CMK (cell line): ENCODE measurements at regions not wholly inside any gene's neighbourhood (a gene's known extent, or its start where the extent isn't known, plus 50 kb on each side); places are given as distances from the start of the nearest gene placed in this dataset.

ENCODE experiments used
- DNase-seq: peaks from one replicate; pipeline ENCODE4 v3.0.0-alpha.2; 2010; ENCODE audit warnings: low read depth

DNA sequence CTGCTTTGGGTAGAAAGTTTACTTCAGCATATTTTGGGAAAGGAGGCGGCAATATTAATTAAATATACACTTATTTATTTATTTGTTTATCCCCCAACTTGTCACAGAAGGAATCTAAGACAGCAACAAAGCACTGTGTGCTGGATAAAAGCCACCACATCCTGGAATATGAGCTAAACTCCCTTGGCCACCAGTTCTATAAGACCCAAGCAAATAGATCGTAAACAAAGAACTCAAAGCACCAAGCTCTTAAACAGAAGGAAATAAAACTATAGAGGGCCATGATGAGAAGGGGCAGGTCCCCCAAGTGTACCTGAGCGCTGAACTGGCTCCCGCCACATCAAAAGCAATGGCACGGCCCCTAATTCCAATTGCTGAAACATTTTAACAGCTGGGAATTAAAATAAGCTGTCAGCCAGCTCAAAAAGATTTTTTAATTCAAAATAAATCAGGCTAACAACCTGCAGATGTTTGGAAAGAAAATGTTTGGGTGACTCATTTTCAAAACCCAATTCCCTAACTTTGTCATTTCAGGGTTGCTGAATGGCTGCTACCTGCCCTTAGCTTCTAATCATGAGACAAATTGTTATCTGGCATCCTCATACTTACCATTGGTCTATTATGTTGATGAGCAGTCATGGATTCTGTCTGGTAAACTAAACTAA is 127.1 kb downstream of the SLC30A10 start:
- DNase-seq, result no peak

DNA sequence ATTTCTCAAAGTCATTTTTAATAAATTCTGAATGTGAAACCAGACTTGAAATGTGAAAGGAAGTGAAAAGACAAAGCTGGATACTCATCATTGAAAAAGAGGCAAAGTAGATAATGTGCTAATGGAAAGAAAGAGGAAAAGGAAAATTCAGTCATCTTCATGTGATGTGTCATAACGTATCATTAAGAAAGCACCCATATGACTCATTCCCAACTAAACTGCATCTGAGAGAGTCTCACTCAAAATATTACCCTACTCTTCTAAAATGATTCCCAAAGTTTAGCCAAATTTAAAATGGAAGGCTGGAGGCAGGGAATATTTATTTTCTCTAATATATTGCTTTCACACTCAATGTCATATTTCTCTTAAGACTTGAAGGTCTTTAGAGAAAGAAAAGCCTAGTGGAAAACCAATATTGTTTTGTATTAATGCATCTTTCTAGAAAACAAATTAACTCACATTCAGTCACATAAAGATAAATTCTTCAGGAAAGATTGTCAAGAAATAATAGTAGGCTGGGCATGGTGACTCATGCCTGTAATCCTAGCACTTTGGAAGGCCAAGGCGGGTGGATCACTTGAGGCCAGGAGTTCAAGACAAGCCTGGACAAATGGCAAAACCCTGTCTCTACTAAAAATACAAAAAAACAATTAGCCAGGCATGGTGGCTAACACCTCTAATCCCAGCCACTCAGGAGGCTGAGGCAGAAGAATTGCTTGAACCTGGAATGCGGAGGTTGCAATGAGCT is 129.9 kb downstream of the SLC30A10 start:
- no peak for DNase-seq

GRCh38 chr1:219797683-219798082 is 130.7 kb downstream of the SLC30A10 start:
- DNase-seq, result no peak

DNA sequence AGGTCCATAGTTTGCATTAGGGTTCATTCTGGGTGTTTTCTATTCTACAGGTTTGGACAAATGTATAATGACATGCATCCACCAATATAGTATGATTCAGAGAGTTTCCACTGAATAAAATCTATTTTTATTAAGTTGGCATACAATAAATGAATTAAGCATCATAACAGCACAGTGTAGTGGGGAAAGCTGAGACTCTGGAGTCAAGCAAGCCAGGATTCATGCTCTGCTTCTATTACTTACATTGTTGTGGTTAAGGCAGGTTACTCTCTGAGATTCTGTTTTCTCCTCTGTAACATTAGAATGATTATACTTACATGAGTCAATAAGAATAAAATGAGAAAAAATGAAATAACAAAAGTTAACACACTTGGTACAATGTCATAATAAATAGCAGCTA is 131.3 kb downstream of the SLC30A10 start:
- DNase-seq, result no peak

GRCh38 chr1:219795363-219795917 is 132.9 kb downstream of the SLC30A10 start:
- no peak for DNase-seq

DNA sequence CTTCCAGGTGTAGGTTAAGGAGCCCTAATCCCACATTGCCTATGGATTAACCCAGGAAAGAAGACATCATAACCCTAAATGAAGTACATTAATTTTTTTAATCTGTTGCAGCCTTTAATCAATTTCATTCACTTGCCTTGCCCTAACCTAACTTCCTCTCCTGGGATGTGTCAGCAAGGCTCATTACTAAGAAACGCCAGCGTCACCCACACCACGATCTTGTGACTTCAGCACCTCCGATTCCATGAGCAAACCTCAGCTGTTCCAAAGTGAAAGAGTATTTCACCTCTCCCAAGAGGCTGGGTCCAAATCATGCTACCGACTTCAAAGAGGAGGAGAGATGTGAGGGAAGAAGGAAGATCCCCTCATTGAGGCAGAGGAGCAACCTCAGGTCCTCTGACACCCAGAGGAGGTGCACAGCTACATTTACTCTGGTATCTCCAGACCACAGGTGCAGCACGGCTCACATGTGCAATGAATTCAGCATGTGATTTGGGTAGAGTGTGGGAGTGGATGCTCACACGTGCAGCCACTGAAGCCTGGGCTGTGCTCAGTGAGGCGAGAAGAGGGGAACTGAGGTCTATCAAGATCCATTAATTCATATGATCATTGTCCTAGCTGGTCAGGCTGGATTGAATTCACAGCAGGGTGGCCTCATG is 134.1 kb downstream of the SLC30A10 start:
- no peak for DNase-seq

- no peak for DNase-seq
These were observed 135.9 kb downstream of the SLC30A10 start for GRCh38 chr1:219792337-219793021.

GRCh38 chr1:219791766-219792165 is 136.6 kb downstream of the SLC30A10 start:
- no peak for DNase-seq

DNA sequence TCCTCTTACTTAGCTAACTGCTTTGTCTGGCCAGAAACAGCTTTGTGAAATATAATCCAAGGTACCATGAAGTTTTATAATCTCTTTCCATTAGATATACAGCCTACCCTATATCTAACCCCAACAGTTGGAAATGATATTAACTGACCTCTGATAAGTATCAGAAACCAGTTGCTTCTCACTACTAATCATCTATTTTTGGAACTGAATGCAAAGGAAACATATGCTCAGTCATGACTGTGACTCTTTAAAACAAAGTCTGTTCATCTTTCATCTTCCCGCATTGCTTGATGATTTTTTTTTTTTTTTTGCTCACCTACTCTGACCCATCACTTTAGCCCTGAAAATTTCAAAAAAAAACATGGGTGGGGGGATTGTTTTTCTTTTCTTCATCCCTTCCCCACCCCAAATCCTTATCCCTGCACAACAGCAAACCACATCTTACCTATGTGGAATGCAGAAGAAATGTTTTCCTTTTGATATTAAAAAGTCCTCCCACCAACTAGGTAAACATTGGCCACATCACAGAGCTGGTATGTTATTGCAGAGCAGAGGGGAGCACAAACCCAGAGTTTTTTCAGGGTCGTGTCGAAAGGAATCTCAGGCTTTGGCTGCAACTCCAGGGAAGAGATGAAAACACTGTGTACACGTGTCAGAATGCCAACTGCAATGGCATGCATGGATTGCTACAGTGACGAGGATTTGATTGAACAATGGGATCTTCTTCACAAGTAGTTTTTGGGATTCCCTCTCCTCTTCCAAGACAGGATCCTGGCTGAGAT is 137.3 kb downstream of the SLC30A10 start:
- no peak for DNase-seq

- no peak for DNase-seq
These were observed 139.7 kb downstream of the SLC30A10 start for GRCh38 chr1:219788700-219789099.

DNA sequence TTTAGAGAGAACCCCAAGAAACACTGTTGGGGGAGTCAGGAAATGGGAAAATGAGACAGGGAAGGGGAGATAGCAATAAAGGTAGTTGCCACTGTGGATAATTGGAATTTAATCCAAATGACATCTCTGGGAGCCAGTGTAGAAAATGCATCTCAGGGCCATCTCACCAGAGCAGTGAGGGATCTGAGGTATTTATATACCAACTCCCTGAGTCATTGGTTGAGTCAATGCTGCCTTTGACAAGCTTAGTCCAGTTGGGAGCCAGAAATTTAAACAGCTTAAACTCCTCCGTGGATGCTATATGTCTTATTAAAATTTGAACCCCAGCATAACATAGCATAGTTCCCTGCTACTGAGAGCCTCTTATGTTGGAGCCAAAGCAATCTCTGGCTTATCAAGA is 140.3 kb downstream of the SLC30A10 start:
- no peak for DNase-seq

GRCh38 chr1:219784660-219785381 is 143.5 kb downstream of the SLC30A10 start:
- DNase-seq, result no peak

GRCh38 chr1:219783605-219784235 is 144.6 kb downstream of the SLC30A10 start:
- DNase-seq, result no peak

DNA sequence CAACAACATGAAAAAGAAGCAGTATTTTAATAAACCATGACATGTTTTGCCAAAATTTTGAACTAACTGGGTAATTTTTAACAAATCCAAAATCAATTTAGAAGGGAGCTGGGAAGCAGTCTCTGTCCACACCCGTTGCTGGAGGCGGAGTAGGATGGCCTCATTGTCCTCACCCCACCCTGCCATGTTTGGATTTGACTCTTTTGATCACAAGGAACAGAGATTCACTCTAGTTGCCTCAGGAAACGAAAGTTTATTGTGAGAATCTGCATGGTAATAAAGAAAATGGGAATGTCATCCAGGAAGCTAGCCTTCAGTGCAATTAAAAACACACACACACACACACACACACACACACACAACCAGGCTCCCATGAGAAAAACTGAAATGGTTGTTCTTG is 145.4 kb downstream of the SLC30A10 start:
- DNase-seq, result no peak

GRCh38 chr1:219782311-219782710 is 146.0 kb downstream of the SLC30A10 start:
- DNase-seq, result no peak

GRCh38 chr1:219781491-219781890 is 146.9 kb downstream of the SLC30A10 start:
- no peak for DNase-seq

GRCh38 chr1:219778793-219779369 is 149.5 kb downstream of the SLC30A10 start:
- DNase-seq, result no peak

DNA sequence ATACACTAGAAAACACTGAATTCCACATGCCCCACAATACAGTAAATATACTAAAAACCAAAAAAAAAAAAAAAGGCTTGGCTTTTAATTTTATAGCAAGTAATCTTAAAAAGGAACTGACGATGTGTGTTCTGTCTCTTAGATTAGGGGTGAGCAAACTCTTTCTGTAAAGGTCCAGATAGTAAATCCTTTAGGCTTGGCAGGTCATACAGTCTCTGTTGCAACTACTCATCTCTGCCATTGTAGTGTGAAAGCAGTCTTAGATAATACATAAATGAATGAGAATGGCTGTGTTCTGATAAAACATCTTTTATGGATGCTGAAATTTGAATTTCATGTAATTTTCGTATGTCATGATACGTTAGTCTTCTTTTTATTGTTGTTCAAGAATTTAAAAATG is 150.2 kb downstream of the SLC30A10 start:
- no peak for DNase-seq

DNA sequence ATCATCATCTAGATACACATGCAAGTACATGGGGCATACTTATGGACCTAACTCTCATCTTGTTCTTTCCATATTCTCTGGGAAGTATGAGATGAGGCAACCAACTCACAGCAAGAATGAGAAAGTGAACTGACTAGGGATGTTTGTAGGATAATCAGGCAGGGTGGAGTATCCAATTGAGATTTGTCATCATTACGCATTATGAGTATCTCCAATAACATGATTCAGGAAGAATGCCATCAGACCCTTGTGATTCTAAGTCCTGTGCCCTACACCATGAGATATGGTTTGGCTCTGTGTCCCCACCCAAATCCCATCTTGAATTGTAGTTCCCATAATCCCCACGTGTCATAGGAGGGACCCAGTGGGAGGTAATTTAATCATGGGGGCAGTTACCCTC is 154.0 kb downstream of the SLC30A10 start:
- no peak for DNase-seq

GRCh38 chr1:219773775-219774174 is 154.6 kb downstream of the SLC30A10 start:
- no peak for DNase-seq
